Germinal center (tissue), 1 donor: ENCODE measurements at regions not wholly inside any gene's neighbourhood (a gene's known extent, or its start where the extent isn't known, plus 50 kb on each side); places are given as distances from the start of the nearest gene placed in this dataset.

Experiments used
- DNase-seq: peaks from one replicate; pipeline ENCODE4 v3.0.0; 2012; ENCODE audit warnings: mixed read lengths, low spot score

- no peak for DNase-seq
Measured at GRCh38 chr2:3062476-3063260, 314.9 kb downstream of the EIPR1 start.

GRCh38 chr2:3060049-3060448 lies 317.6 kb downstream of the EIPR1 start:
- DNase-seq: no peak

DNA sequence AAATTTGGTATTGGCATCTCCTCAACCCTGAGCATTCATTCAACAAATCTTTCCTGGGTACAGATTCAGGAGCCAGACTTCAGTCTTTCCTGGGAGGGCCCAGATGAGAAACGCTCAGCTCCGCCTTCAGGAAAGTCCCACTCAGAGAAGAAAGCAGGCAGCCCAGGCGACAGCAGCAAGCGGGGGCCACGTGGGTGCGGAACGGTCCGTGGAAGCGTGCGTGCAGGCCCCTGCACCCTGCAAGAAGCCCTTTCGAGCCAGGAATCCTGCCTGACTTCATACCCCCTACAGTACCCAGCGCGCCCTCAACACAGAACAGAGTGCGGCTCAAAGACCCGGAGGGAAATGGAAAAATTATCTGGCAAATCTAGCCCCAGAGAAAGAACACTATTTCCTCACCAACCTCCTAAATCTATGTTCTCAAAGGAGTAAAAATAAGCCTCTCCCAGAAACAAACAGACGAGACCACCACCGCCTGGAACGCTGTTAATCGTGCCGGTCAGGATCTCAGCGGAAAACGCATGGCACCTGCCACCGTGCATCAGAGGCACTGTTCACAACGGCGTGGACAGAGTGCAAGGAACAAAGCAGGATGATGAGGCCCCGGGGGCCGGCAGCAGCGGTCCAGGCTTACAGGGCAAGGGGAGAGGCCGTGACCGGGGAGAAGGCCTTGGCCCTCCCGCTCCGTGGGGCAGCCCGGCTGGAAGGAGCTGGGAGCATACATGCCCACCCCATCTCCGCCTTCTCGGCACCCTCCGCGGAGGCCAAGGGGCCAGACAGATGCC lies 318.3 kb downstream of the EIPR1 start:
- no peak for DNase-seq

DNA sequence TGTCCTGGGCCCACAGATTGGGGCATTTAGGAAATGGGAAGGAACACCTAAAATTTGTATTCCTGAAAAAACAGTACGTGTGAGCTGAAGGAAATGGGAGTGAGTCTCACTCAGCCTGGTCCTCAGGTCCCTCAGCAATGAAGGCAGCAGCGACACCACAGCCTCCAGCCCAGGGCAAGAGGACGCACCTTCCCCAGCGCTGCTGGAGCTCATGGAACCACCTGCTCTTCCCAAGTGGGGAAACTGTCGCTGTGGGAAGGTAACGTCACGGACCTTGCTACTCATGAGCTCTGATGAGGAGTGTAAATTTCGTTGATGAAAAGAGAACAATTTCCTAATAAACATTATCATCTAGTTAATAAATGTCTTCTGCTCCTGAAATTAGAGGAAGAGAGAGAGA lies 323.6 kb downstream of the EIPR1 start:
- no peak for DNase-seq

DNA sequence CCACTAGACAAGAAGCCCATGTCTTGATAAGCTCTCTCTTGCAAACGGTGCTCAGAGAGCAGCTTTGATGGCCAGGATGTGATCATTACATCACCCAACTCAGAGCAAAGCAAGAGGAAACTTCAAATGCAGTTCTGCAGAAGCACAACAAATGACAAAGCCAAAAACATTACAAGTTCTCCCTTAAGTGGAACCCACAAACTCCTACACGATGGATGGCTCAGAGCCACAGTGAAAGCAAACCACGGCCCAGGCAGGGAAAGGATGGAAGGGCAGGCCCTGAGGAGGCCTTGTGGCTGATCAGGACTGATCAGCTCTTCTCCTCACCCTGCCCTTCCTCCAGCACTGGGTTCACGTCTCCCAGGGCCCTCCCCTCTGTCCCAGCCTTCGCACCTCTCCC lies 326.4 kb downstream of the EIPR1 start:
- no peak for DNase-seq

DNA sequence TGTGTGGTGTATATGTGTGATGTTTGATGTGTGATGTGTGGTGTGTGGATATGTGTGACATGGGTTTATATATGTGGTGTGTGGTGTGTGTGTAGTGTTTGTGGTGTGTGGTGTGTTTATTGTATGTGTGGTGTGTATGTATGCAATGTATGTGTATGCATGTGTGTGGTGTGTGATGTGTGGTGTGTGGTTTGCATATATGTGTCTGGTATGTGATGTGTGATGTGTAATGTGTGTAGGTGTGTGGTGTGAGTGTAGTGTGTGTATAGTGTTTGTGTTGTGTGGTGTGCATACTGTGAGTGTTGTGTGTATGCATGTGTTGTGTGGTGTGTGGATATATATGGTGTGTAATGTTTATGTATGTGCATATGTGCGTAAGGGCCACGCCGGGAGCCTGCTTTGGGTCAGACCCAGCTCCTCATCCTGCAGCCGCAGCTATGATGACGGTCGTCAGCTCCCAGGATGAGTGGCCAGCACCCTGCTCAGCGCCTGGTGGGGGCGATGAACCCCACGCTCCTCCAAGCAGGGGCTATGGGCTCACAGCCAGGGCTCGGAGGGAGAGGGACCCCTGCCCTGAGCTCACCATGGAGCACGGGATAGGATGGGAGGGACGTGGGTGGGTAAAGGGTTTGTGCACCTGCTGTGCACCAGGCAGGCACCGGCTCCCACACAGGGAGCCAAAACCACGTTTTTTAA lies 331.3 kb downstream of the EIPR1 start:
- no peak for DNase-seq

DNA sequence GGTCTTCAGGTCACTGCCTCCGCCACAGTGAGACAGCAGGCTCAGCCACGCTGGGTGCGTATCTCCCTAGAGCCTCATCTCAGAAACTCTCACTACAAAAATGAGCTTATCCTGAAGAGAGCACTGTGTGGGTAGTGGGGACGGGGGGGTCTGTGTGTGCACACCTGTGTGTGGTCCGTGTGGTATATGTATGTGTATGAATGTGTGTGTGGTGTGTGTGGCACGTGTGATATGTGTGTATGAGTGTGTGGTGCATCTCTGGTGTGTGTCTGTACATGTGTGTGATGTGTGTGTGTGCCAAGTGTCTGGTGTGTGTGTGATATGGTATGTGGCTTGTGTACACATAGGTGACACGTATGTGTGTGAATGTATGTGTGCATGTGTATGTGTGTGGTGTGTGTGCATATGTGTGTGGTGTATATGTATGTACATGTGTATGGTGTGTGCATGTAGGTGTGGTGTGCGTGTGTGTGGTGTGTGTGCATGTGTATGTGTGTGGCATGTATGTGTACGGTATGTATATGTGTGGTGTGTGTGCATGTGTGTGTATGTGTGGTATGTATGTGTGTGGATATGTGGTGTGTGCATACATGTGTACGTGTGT lies 332.2 kb downstream of the EIPR1 start:
- no peak for DNase-seq

GRCh38 chr2:3044587-3045317 lies 332.9 kb downstream of the EIPR1 start:
- DNase-seq: no peak

- no peak for DNase-seq
Measured at GRCh38 chr2:3043726-3044125, 333.9 kb downstream of the EIPR1 start.

DNA sequence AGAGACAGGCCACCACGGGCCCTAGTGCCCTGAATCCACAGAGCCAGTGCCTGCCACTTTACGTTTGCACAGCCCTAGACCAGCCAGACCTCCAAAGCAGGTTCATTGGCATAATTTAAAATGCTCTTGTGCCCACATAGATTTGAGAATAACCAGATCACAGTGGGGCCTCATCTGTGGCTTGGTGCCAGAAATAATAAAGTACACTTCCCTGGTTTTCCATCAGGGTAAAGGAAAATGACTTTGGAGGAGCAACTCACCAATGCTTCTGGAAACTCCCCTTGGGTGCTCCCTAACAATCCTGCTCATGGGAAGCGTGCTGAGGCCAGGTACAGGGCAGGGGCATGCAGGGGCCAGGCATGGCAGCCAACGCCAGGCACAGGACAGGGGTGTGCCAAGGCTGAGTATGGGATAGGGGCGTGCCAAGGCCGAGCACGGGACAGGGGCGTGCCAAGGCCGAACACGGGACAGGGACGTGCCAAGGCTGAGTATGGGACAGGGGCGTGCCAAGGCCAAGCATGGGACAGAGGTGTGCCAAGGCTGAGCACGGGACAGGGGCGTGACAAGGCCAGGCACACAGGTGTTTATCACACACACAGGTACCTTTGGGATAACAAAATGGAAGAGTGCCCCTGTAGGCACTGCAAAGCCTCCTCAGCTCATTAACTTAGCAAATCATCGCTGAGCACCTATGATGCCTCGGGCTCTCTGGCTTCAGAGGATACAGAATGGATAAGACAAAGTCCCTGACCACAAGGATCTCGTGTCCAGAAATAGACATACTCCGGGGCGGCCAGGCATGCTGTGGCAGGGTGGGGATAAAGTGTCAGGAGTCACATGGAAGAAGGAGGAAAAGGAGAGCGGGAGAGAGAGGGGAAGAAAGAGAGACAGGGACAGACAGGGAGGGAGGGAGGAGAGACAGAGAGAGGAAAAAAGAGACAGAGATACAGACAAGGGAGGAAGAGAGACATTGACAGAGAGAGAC lies 334.7 kb downstream of the EIPR1 start:
- DNase-seq: no peak

- no peak for DNase-seq
Measured at GRCh38 chr2:3041841-3042600, 335.6 kb downstream of the EIPR1 start.

GRCh38 chr2:3041246-3041645 lies 336.4 kb downstream of the EIPR1 start:
- no peak for DNase-seq

DNA sequence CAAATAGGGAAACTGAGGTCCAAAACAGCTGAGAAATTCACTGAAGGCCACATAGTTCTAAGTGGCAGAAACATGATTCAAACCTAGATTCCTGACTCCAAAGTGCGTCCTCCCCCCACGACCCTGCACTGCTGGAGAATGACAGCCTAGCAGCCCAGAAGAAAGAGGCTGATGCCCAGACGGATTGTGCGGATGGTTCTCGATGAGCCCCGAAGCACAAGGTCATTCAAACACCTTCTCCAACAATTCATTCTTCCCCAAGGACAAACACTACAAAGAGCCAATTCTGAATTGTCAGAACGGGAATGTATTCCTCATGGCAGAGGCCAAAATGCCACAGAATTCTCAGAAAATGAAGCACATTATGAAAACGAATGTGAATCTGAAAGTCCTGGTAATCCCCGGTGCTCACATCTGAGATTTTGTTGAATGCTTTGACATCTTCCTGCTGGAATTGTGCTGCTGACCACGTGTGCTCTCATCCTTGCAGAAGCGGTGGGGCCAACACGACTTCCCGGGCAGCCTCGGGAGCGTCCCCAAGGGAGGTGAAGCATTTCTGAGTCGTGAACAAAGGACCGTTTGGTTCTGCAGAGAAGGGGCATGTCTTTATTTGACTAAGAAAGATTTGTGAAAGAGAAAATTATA lies 337.0 kb downstream of the EIPR1 start:
- no peak for DNase-seq

DNA sequence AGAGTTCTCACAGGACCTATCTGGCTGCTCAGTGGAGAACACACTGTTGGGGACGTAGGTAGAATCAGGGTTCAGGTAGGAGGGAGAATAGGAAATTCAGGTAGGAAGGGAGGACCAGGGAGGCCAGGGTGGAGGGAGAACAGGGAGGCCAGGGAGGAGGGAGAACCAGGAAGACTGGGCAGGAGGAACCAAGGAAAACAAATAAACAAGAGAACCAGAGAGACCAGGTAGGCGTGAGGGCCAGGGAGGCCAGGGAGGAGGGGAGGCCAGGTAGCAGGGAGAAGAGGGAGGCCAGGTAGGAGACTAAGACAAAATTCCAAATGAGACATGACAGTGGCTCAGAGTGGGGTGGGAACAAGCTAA lies 337.6 kb downstream of the EIPR1 start:
- DNase-seq: no peak

- no peak for DNase-seq
Measured at GRCh38 chr2:3039188-3040065, 338.2 kb downstream of the EIPR1 start.

GRCh38 chr2:3038636-3039035 lies 339.0 kb downstream of the EIPR1 start:
- DNase-seq: no peak

GRCh38 chr2:3037196-3038194 lies 340.1 kb downstream of the EIPR1 start:
- DNase-seq: no peak
